IMR-90 (cell line): ENCODE measurements at regions not wholly inside any gene's neighbourhood (a gene's known extent, or its start where the extent isn't known, plus 50 kb on each side); places are given as distances from the start of the nearest gene placed in this dataset.

Source experiments
- ATAC-seq: fragments of 200-7000 bp; cut with Tn5 transposase; 2 replicates; pipeline ENCODE4 v1.9.1; 2020; ENCODE audit warnings: low read depth, mild to moderate bottlenecking, moderate library complexity
- BruUV-seq: library from RNA; stranded (reverse); fragments of 400-500 nt; replicated peaks from 2 replicates; lab custom pipeline; 2021; lab: Mats Ljungman, UMichigan
- CTCF ChIA-PET: fragments of 300-600 bp; formaldehyde crosslinking; extraction: SDS; loops from one replicate; lab custom pipeline; 2021; ENCODE audit warnings: antibody characterized with exemption; lab: Yijun Ruan, JAX
- POLR2A ChIA-PET: fragments of 300-600 bp; sonication (Branson Sonifier 250); formaldehyde crosslinking; loops from one replicate; lab custom pipeline; 2022; ENCODE audit warnings: antibody characterized with exemption; ENCODE audit not compliant: unreplicated experiment; lab: Charles Lee
- DNase-seq: peaks from one replicate; pipeline ENCODE4 v3.0.0; 2013
- H2AFZ ChIP-seq: replicated peaks from 2 replicates; pipeline ENCODE3; 2013; ENCODE audit warnings: low read length, mild to moderate bottlenecking; ENCODE audit not compliant: poor library complexity
- H2AK5ac ChIP-seq: 2 replicates; pipeline ENCODE4 v1.6.1; 2013; ENCODE audit warnings: low read depth, low read length, inconsistent platforms
- H2AK9ac ChIP-seq: replicated peaks from 2 replicates; pipeline ENCODE3; 2013; ENCODE audit warnings: mild to moderate bottlenecking, low read depth, low read length, moderate library complexity; ENCODE audit not compliant: poor library complexity
- H2BK120ac ChIP-seq: 2 replicates; pipeline ENCODE4 v1.6.1; 2013; ENCODE audit warnings: low read depth, low read length, inconsistent platforms
- H2BK15ac ChIP-seq: 3 replicates; pipeline ENCODE4 v1.6.1; 2013; ENCODE audit warnings: low read depth, low read length, inconsistent platforms
- H2BK20ac ChIP-seq: 2 replicates; pipeline ENCODE4 v1.6.1; 2013; ENCODE audit warnings: low read depth, mild to moderate bottlenecking, inconsistent platforms, low read length, moderate library complexity
- H2BK5ac ChIP-seq: 2 replicates; pipeline ENCODE4 v1.6.1; 2013; ENCODE audit warnings: mild to moderate bottlenecking, low read depth, low read length, inconsistent platforms; ENCODE audit not compliant: poor library complexity, severe bottlenecking
- H3K14ac ChIP-seq: replicated peaks from 2 replicates; pipeline ENCODE4 v1.6.1; 2013; ENCODE audit warnings: low read depth, low read length, inconsistent platforms
- H3K18ac ChIP-seq: 2 replicates; pipeline ENCODE4 v1.6.1; 2013; ENCODE audit warnings: low read depth, low read length, control low read depth
- H3K23ac ChIP-seq: 2 replicates; pipeline ENCODE4 v1.6.1; 2013; ENCODE audit warnings: low read depth, low read length, inconsistent platforms
- H3K27ac ChIP-seq: 2 replicates; pipeline ENCODE4 v1.5.1; 2013; ENCODE audit warnings: mild to moderate bottlenecking, control low read depth, low read length; ENCODE audit not compliant: insufficient read depth
- H3K27me3 ChIP-seq: 2 replicates; pipeline ENCODE4 v1.6.1; 2013; ENCODE audit warnings: low read length; ENCODE audit not compliant: control insufficient read depth, insufficient read depth
- H3K36me3 ChIP-seq: 2 replicates; pipeline ENCODE4 v1.6.1; 2013; ENCODE audit warnings: low read length, mixed read lengths; ENCODE audit not compliant: control insufficient read depth, insufficient read depth
- H3K4ac ChIP-seq: 2 replicates; pipeline ENCODE4 v1.6.1; 2013; ENCODE audit warnings: low read depth, low read length, inconsistent platforms
- H3K4me1 ChIP-seq: 2 replicates; pipeline ENCODE4 v1.6.1; 2013; ENCODE audit warnings: low read length, mixed read lengths; ENCODE audit not compliant: control insufficient read depth, insufficient read depth
- H3K4me2 ChIP-seq: 2 replicates; pipeline ENCODE4 v1.6.1; 2013; ENCODE audit warnings: low read depth, mild to moderate bottlenecking, control low read depth, low read length, moderate library complexity
- H3K4me3 ChIP-seq: 2 replicates; pipeline ENCODE4 v1.5.1; 2013; ENCODE audit warnings: low read depth, mild to moderate bottlenecking, control low read depth, low read length, moderate library complexity; ENCODE audit not compliant: insufficient read depth
- H3K56ac ChIP-seq: 2 replicates; pipeline ENCODE4 v1.6.1; 2013; ENCODE audit warnings: low read length, inconsistent platforms; ENCODE audit not compliant: insufficient read depth; ENCODE audit errors: extremely low read depth
- H3K79me1 ChIP-seq, 2 experiments: 2 replicates each; pipeline ENCODE4 v1.6.1; 2013; ENCODE audit warnings: low read length in 2 of 2, inconsistent platforms in 1 of 2, low read depth in 1 of 2
- H3K9ac ChIP-seq: 2 replicates; pipeline ENCODE4 v1.6.1; 2013; ENCODE audit warnings: low read depth, low read length, control low read depth
- H3K9me1 ChIP-seq: 2 replicates; pipeline ENCODE4 v1.6.1; 2013; ENCODE audit warnings: low read length, inconsistent platforms; ENCODE audit not compliant: insufficient read depth
- H3K9me3 ChIP-seq: 2 replicates; pipeline ENCODE4 v1.6.1; 2013; ENCODE audit warnings: low read length; ENCODE audit not compliant: control insufficient read depth, insufficient read depth
- H4K20me1 ChIP-seq: 2 replicates; pipeline ENCODE4 v1.6.1; 2013; ENCODE audit warnings: low read length, inconsistent platforms; ENCODE audit not compliant: insufficient read depth
- H4K5ac ChIP-seq: 2 replicates; pipeline ENCODE4 v1.6.1; 2013; ENCODE audit warnings: mild to moderate bottlenecking, low read depth, low read length, control low read depth
- H4K8ac ChIP-seq, 2 experiments: 2 replicates each; pipeline ENCODE4 v1.6.1; 2013; ENCODE audit warnings: low read depth in 2 of 2, low read length in 2 of 2, control low read depth in 1 of 2, inconsistent platforms in 1 of 2
- H4K91ac ChIP-seq: 2 replicates; pipeline ENCODE4 v1.6.1; 2013; ENCODE audit warnings: low read depth, low read length, inconsistent platforms; ENCODE audit not compliant: insufficient read depth
- CEBPB ChIP-seq: IDR thresholded peaks from 2 replicates; pipeline ENCODE4 v1.6.1; 2012; ENCODE audit warnings: low read depth, low read length, improper control_type of control experiment
- CHD1 ChIP-seq: IDR thresholded peaks from 2 replicates; pipeline ENCODE4 v1.6.1; 2012; ENCODE audit warnings: low read depth, low read length, improper control_type of control experiment
- MAZ ChIP-seq: IDR thresholded peaks from 2 replicates; pipeline ENCODE4 v1.6.1; 2012; ENCODE audit warnings: low read depth, mild to moderate bottlenecking, low read length, improper control_type of control experiment, moderate library complexity, borderline replicate concordance
- NFE2L2 ChIP-seq: fragments of 150-350 bp; IDR thresholded peaks from 2 replicates; pipeline ENCODE4 v1.6.1; 2016; ENCODE audit warnings: low read depth, mild to moderate bottlenecking, low read length
- POLR2A ChIP-seq: IDR thresholded peaks from 2 replicates; pipeline ENCODE4 v1.6.1; 2012; ENCODE audit warnings: mild to moderate bottlenecking, low read depth, low read length
- SMC3 ChIP-seq: fragments of 150-350 bp; IDR thresholded peaks from 2 replicates; pipeline ENCODE4 v1.6.1; 2016; ENCODE audit warnings: low read depth, mild to moderate bottlenecking, antibody characterized with exemption, low read length, moderate library complexity
- WGBS, 2 experiments: methylation state at CpG; one replicate each; pipeline versions ENCODE4 v1.1.5 to v1.1.7; 2013; ENCODE audit warnings: missing lambda C conversion rate in 2 of 2; ENCODE audit not compliant: insufficient read length in 1 of 2; ENCODE audit errors: extremely low coverage in 2 of 2; 5-methylcytosine and 5-hydroxymethylcytosine counted together
- dilution Hi-C: fragments of 300-500 bp; cut with HindIII; formaldehyde crosslinking; loops from one replicate; pipeline ENCODE4 v1.14.3; 2018; ENCODE audit warnings: low sequenced_read_pairs; ENCODE audit not compliant: unreplicated experiment
- in situ Hi-C: fragments of 300-500 bp; cut with MboI; formaldehyde crosslinking; loops from 3 replicates; pipeline ENCODE4 v1.14.3; 2019; ENCODE audit warnings: low sequenced_read_pairs, inconsistent platforms, mixed read lengths
- intact Hi-C: fragments of 100-400 bp; cut with micrococcal nuclease; formaldehyde crosslinking; loops from 2 replicates; pipeline ENCODE4 v1.10.0; 2022
- TF ChIP-seq, protein P1 (sequence below): fragments of 150-350 bp; IDR thresholded peaks from 2 replicates; pipeline ENCODE4 v1.6.1; 2017; ENCODE audit warnings: mild to moderate bottlenecking, antibody characterized with exemption, low read length, low read depth

DNA sequence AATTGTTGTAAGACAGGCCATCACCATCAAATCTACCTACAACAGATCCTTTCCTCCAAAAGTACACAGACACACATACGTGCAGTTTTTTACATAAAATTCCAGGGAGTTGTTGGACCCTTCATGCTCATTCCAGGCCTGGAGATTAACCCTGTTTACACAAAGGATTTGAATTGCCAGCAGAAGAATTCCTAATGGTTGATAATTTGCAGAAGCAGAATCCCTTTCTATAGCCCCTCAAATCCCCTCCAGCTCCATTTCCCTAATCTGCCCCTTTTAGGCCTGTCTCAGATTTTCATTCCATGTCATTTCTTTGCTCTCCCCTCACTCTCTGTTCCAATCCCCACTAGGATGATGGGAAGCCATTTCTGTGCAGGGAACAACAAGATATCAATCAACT, 102.9 kb upstream of the TOX3 start:
- ATAC-seq, result no peak
- H3K9me1 ChIP-seq, result no peaks in the 10 kb centered on the region
- intact Hi-C loops (no loop called here), in situ Hi-C loops (no loop called here), dilution Hi-C loops (no loop called here)
- no peak overlapping the region for H3K4me3 ChIP-seq
- DNase-seq, result no peak
- no CpG with 5 or more reads among the region's 1 CpG for WGBS, 2 experiments
- H3K9ac ChIP-seq, result no peak overlapping the region
- TF ChIP-seq, protein P1, sequence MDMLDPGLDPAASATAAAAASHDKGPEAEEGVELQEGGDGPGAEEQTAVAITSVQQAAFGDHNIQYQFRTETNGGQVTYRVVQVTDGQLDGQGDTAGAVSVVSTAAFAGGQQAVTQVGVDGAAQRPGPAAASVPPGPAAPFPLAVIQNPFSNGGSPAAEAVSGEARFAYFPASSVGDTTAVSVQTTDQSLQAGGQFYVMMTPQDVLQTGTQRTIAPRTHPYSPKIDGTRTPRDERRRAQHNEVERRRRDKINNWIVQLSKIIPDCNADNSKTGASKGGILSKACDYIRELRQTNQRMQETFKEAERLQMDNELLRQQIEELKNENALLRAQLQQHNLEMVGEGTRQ, result no peak
- TF ChIP-seq NFE2L2 (no peak), MAZ (no peak), CHD1 (no peak), SMC3 (no peak), CEBPB (no peak), POLR2A (no peak)
- no peak overlapping the region for H3K56ac ChIP-seq
- H3K4ac ChIP-seq, result no peak overlapping the region
- no peaks in the 10 kb centered on the region for H3K36me3 ChIP-seq
- H2BK120ac ChIP-seq, result no peak overlapping the region
- no peak overlapping the region for H3K27ac ChIP-seq
- peaks cover 7% of the 10 kb centered on the region for H3K9me3 ChIP-seq
- ChIA-PET POLR2A (no interaction called here), CTCF (no interaction called here)
- H3K23ac ChIP-seq, result no peak overlapping the region
- no peaks in the 10 kb centered on the region for H3K27me3 ChIP-seq
- no TSS peak for BruUV-seq
- no peak overlapping the region for H3K14ac ChIP-seq
- H3K18ac ChIP-seq, result no peak overlapping the region
- H2AK5ac ChIP-seq, result no peak overlapping the region
- no peak overlapping the region for H4K5ac ChIP-seq
- H4K20me1 ChIP-seq, result no peaks in the 10 kb centered on the region
- no peak overlapping the region for H4K91ac ChIP-seq
- no peak overlapping the region for H2AFZ ChIP-seq
- no peaks in the 10 kb centered on the region for H3K4me1 ChIP-seq
- H3K4me2 ChIP-seq, result no peak overlapping the region
- no peak overlapping the region for H4K8ac ChIP-seq
- no peaks in the 10 kb centered on the region for H3K79me1 ChIP-seq
- no peak overlapping the region for H2BK5ac ChIP-seq
- H2BK20ac ChIP-seq, result no peak overlapping the region
- no peak overlapping the region for H2AK9ac ChIP-seq
- H2BK15ac ChIP-seq, result no peak overlapping the region
